Esophagus squamous epithelium (tissue), 5 donors: ENCODE measurements at regions not wholly inside any gene's neighbourhood (a gene's known extent, or its start where the extent isn't known, plus 50 kb on each side); places are given as distances from the start of the nearest gene placed in this dataset.
"Not testable (repeated sequence)": the region's sequence is repeated elsewhere in the genome, so short reads cannot be mapped to it uniquely, and the experiment has no call there.

Source experiments
- DNase-seq: peaks from one replicate; lab custom pipeline; 2025; lab: John Stamatoyannopoulos, UW
- H3K27ac ChIP-seq, 4 donors: fragments of 200-600 bp; sonication (generic); one replicate each; pipeline ENCODE4 v1.5.1; 2016 to 2019; ENCODE audit warnings: mild to moderate bottlenecking in 1 of 4
- H3K27me3 ChIP-seq, 4 donors: fragments of 200-600 bp; sonication (generic); 1 replicate in 3 of 4; 2 replicates in 1 of 4; pipeline versions ENCODE4 v1.5.1 to v1.6.0; 2017 to 2021; ENCODE audit warnings: antibody characterized with exemption in 1 of 4
- H3K36me3 ChIP-seq, 3 donors: fragments of 200-600 bp; sonication (generic); one replicate each; pipeline ENCODE4 v1.5.1; 2016 to 2019
- H3K4me1 ChIP-seq, 3 donors: fragments of 200-600 bp; sonication (generic); one replicate each; pipeline ENCODE4 v1.5.1; 2017 to 2019
- H3K4me3 ChIP-seq, 4 donors: fragments of 200-600 bp; sonication (generic); 1 replicate in 3 of 4; 2 replicates in 1 of 4; pipeline ENCODE4 v1.5.1; 2016 to 2019; ENCODE audit warnings: mild to moderate bottlenecking in 2 of 4, moderate library complexity in 1 of 4
- H3K9me3 ChIP-seq, 3 donors: fragments of 200-600 bp; sonication (generic); one replicate each; pipeline ENCODE4 v1.5.1; 2016 to 2019
- CTCF ChIP-seq, 6 experiments: fragments of 450-650 bp in 4 of 6; fragments of 200-600 bp in 2 of 6; sonication (generic) in 2 of 6; IDR thresholded peaks; one replicate each; pipeline ENCODE4 v1.5.1; 2016 to 2019; ENCODE audit warnings: antibody characterized with exemption in 6 of 6, mild to moderate bottlenecking in 4 of 6, moderate library complexity in 4 of 6
- POLR2A ChIP-seq, 4 donors: fragments of 450-650 bp; IDR thresholded peaks; one replicate each; pipeline ENCODE4 v1.6.1; 2017; ENCODE audit warnings: antibody characterized with exemption in 4 of 4, mild to moderate bottlenecking in 4 of 4, moderate library complexity in 3 of 4
- WGBS, 2 donors: methylation state at CpG; one replicate each; pipeline ENCODE4 v1.1.5; 2018; 5-methylcytosine and 5-hydroxymethylcytosine counted together
- intact Hi-C: fragments of 100-400 bp; cut with DNase I; formaldehyde crosslinking; loops from one replicate; pipeline ENCODE4 v1.15.0; 2022
- donor health status: DM: yes; HTN: yes; CAD: no.

GRCh38 chrX:73943693-73944562 is 91.4 kb upstream of the XIST start:
- intact Hi-C loops = no loop called here
- Histone ChIP-seq H3K9me3 (no peaks in the 10 kb centered on the region), H3K27me3 (no peaks in the 10 kb centered on the region), H3K36me3 (peaks cover 0 to 3% (median 0%) of the 10 kb centered on the region in 3 donors), H3K27ac (peak overlapping the region; percentile 83 to 91 (median 88)), H3K4me3 (peak overlapping the region; percentile 52 to 95 (median 74)), H3K4me1 (peaks cover 7 to 18% (median 18%) of the 10 kb centered on the region in 3 donors)
- WGBS, 2 donors = 1 to 3% methylated on average over 25 to 38 of the region's 39 CpGs
- DNase-seq = peak; percentile 66
- TF ChIP-seq CTCF (IDR thresholded peaks at IDR 0.05) = peak in 1 of 6 experiments; percentile 34
- TF ChIP-seq POLR2A (IDR thresholded peaks at IDR 0.05) = peak in 1 of 4 donors; percentile 55

GRCh38 chrX:73940893-73941470 is 88.5 kb upstream of the XIST start:
- Histone ChIP-seq H3K36me3 (no peaks in the 10 kb centered on the region), H3K27ac (no peak overlapping the region), H3K4me1 (peaks cover 4 to 11% (median 11%) of the 10 kb centered on the region in 3 donors), H3K9me3 (no peaks in the 10 kb centered on the region), H3K27me3 (no peaks in the 10 kb centered on the region), H3K4me3 (no peak overlapping the region)
- no peak for DNase-seq
- 0 to 68% methylated on average over 1 to 2 of the region's 2 CpGs for WGBS, 2 donors
- intact Hi-C loops = no loop called here
- TF ChIP-seq CTCF (IDR thresholded peaks at IDR 0.05) (no peak), POLR2A (IDR thresholded peaks at IDR 0.05) (no peak)

DNA sequence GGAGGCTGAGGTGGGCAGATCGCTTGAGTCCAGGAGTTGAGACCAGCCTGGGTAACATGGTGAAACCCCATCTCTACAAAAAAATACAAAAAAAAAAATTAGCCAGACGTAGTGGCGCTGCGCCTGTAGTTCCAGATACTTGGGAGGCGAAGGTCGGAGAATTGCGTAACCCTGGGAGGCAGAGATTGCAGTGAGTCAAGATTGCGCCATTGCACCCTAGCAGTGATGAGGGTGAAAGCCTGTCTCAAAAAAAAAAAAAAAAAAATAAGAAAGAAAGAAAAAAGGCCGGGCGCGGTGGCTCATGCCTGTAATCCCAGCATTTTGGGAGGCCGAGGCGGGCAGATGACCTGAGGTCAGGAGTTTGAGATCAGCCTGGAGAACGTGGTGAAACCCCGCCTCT is 85.3 kb upstream of the XIST start:
- H3K4me3 ChIP-seq, H3K9me3 ChIP-seq, DNase-seq, H3K27me3 ChIP-seq, H3K4me1 ChIP-seq, intact Hi-C loops, H3K27ac ChIP-seq, H3K36me3 ChIP-seq: not testable (repeated sequence)
- 74 to 81% methylated on average over 13 to 14 of the region's 15 CpGs for WGBS, 2 donors

DNA sequence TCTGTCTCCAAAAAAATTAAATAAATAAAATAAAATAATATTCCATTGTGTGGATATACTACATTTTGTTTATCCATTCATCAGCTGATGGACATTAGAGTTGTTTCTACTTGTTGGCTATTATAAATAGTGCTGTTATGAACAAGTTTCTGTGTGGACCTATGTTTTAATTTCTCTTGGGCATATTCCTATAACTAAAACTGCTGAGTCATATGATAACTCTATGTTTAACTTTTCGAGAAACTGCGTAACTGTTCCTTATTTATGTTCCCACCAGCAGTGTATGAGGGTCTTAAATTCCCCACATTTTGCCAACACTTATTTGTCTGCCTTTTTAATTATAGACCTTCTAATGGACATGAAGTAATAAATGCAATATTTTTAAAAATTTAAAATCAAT is 80.0 kb upstream of the XIST start:
- Histone ChIP-seq H3K4me3 (no peak overlapping the region), H3K36me3 (no peaks in the 10 kb centered on the region), H3K27me3 (no peaks in the 10 kb centered on the region), H3K27ac (no peak overlapping the region), H3K4me1 (no peaks in the 10 kb centered on the region), H3K9me3 (no peaks in the 10 kb centered on the region)
- intact Hi-C loops = no loop called here
- 91 to 95% methylated on average over 2 of the region's 2 CpGs for WGBS, 2 donors
- no peak for DNase-seq
- no peak for TF ChIP-seq POLR2A (IDR thresholded peaks at IDR 0.05)
- no peak for TF ChIP-seq CTCF (IDR thresholded peaks at IDR 0.05)

GRCh38 chrX:73930300-73930699 is 77.8 kb upstream of the XIST start:
- no peak for TF ChIP-seq POLR2A (IDR thresholded peaks at IDR 0.05)
- TF ChIP-seq CTCF (IDR thresholded peaks at IDR 0.05) = no peak
- WGBS, 2 donors = no CpG with 5 or more reads among the region's 1 CpG
- no peaks in the 10 kb centered on the region for H3K9me3 ChIP-seq
- no peak overlapping the region for H3K27ac ChIP-seq
- no peak overlapping the region for H3K4me3 ChIP-seq
- no peak for DNase-seq
- intact Hi-C loops = no loop called here
- H3K4me1 ChIP-seq = no peaks in the 10 kb centered on the region
- H3K27me3 ChIP-seq = no peaks in the 10 kb centered on the region
- H3K36me3 ChIP-seq = no peaks in the 10 kb centered on the region
